ENCODE measurements at regions not wholly inside any gene's neighbourhood (a gene's known extent, or its start where the extent isn't known, plus 50 kb on each side); places are given as distances from the start of the nearest gene placed in this dataset.

DNA sequence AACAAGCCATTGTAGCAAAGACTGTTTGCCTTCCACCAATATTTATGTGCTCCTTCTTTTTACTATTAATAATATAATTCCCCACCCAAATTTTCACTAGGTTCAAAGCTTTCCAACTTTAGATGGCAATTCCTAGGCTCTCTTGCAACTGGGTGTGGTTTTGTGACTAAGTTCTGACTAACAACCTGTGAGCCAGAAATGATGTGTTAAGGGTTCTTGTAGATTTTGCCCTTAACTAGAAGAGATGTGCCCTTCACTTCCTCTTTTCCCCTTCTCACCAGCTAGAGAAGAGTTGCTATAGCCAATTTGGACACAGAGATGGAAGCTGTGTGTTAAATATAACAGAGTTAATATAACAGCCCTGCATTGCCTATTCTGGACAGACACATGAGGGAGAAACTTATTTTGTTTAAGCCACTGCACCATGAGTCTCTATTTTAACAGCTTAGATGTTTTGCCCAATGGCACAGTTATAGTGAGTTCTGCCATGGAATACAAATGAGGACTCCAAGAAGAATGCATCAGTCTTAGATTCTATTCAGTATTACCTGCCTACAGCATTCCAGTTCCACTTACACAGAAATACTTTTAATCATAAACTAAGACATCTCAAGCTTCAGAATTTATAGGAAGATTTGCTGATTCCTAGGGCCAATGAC is 216.2 kb downstream of the DUSP6 start:
- TF ChIP-seq CEBPB (IDR thresholded peaks at IDR 0.05) (no peak), USF1 (IDR thresholded peaks at IDR 0.05) (no peak), MAX (IDR thresholded peaks at IDR 0.05) (no peak), NFIC (IDR thresholded peaks at IDR 0.05) (no peak), TAF1 (IDR thresholded peaks at IDR 0.05; ENCODE audit: low read depth) (no peak), TEAD4 (IDR thresholded peaks at IDR 0.05) (no peak), CREB1 (IDR thresholded peaks at IDR 0.05; ENCODE audit: low read depth) (no peak), REST (IDR thresholded peaks at IDR 0.05; ENCODE audit: low read depth) (no peak), TCF12 (IDR thresholded peaks at IDR 0.05; ENCODE audit: low read depth) (no peak), EP300 (IDR thresholded peaks at IDR 0.05; ENCODE audit: borderline replicate concordance) (no peak), YY1 (IDR thresholded peaks at IDR 0.05; ENCODE audit: low read depth) (no peak), ZBTB7A (IDR thresholded peaks at IDR 0.05; ENCODE audit: low read depth) (no peak), FOXM1 (IDR thresholded peaks at IDR 0.05; ENCODE audit: borderline replicate concordance, low read depth) (no peak), RAD21 (IDR thresholded peaks at IDR 0.05; ENCODE audit: low read depth) (no peak), EGR1 (IDR thresholded peaks at IDR 0.05) (no peak)

DNA sequence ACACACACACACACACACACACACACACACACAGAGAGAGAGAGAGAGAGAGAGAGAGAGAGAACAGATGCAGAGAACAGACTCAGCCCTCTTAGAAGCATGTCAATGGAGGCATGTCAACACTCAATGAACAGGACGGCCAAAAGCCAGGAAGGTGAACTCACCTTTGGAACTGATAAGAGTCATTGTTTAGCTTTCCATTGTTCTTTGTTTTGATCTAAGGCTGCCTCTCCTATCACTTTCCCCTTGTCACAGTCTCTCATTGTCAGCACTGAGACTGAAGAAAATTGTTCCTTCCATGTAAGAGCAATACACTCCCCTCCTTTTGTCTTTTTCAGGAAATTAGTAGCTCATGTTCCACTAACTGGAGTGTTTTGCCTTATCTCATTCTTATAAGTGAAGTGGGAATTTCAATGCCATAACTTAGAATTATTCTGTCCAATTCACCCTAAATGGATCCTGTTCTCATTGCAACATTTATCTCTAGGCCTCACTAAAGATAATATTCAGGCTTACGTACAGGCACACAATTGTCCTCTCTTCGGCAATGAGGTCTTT is 218.0 kb downstream of the DUSP6 start:
- no peak for TF ChIP-seq TAF1 (IDR thresholded peaks at IDR 0.05; ENCODE audit: low read depth)
- no peak for TF ChIP-seq TCF12 (IDR thresholded peaks at IDR 0.05; ENCODE audit: low read depth)
- TF ChIP-seq RAD21 (IDR thresholded peaks at IDR 0.05; ENCODE audit: low read depth): no peak
- no peak for TF ChIP-seq YY1 (IDR thresholded peaks at IDR 0.05; ENCODE audit: low read depth)
- TF ChIP-seq FOXM1 (IDR thresholded peaks at IDR 0.05; ENCODE audit: borderline replicate concordance, low read depth): no peak
- no peak for TF ChIP-seq EGR1 (IDR thresholded peaks at IDR 0.05)
- TF ChIP-seq CREB1 (IDR thresholded peaks at IDR 0.05; ENCODE audit: low read depth): no peak
- no peak for TF ChIP-seq ZBTB7A (IDR thresholded peaks at IDR 0.05; ENCODE audit: low read depth)
- no peak for TF ChIP-seq CEBPB (IDR thresholded peaks at IDR 0.05)
- TF ChIP-seq TEAD4 (IDR thresholded peaks at IDR 0.05): no peak
- no peak for TF ChIP-seq MAX (IDR thresholded peaks at IDR 0.05)
- no peak for TF ChIP-seq USF1 (IDR thresholded peaks at IDR 0.05)
- no peak for TF ChIP-seq NFIC (IDR thresholded peaks at IDR 0.05)

DNA sequence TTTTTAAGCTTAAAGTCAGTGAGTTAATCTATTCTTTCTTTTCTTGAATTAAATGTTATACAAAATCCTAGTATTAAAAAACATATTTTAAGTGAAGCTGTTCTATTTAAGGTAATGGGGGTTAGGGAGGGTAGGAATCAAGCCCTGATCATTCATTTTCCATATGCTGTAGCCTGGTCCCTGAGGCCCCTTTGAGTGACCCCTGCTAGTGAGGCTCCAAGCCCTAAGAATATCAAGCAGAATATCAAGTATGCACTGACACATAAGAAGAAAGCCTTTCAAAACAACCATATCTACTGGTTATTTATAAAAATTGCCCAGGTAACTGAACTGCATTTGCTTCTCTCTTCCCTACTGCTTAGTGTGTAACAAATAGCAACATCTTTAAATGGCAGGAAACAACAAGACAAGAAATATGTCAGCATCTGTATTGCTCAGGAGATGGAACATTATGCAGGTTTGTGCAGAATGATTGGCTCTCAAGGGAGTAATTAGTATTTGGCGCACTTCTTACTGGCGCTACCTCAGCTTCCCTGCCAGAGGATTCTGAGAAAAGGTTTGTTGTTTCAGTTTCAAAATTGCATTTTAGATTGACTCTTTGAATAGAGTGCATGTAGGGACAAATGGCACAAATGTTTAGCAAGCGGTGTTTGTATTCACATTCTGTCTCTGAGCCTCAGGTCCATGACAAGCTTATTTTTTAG is 223.0 kb downstream of the DUSP6 start:
- TF ChIP-seq TCF12 (IDR thresholded peaks at IDR 0.05; ENCODE audit: low read depth) (no peak), RAD21 (IDR thresholded peaks at IDR 0.05; ENCODE audit: low read depth) (no peak), FOXM1 (IDR thresholded peaks at IDR 0.05; ENCODE audit: borderline replicate concordance, low read depth) (no peak), TAF1 (IDR thresholded peaks at IDR 0.05; ENCODE audit: low read depth) (no peak), MAX (IDR thresholded peaks at IDR 0.05) (no peak), USF1 (IDR thresholded peaks at IDR 0.05) (no peak), TEAD4 (IDR thresholded peaks at IDR 0.05) (no peak), NFIC (IDR thresholded peaks at IDR 0.05) (no peak), EGR1 (IDR thresholded peaks at IDR 0.05) (no peak), YY1 (IDR thresholded peaks at IDR 0.05; ENCODE audit: low read depth) (no peak), ZBTB7A (IDR thresholded peaks at IDR 0.05; ENCODE audit: low read depth) (no peak), EP300 (IDR thresholded peaks at IDR 0.05; ENCODE audit: borderline replicate concordance) (no peak), CREB1 (IDR thresholded peaks at IDR 0.05; ENCODE audit: low read depth) (no peak), REST (IDR thresholded peaks at IDR 0.05; ENCODE audit: low read depth) (no peak), CEBPB (IDR thresholded peaks at IDR 0.05) (no peak)

GRCh38 chr12:89126712-89127111 is 225.6 kb downstream of the DUSP6 start:
- peak; percentile 19; the same call in 1 of the 2 replicates for TF ChIP-seq CEBPB (IDR thresholded peaks at IDR 0.05)
- no peak for TF ChIP-seq RAD21 (IDR thresholded peaks at IDR 0.05; ENCODE audit: low read depth)
